ENCODE measurements at regions not wholly inside any gene's neighbourhood (a gene's known extent, or its start where the extent isn't known, plus 50 kb on each side); places are given as distances from the start of the nearest gene placed in this dataset.

GRCh38 chr4:129561886-129562671, 466.1 kb downstream of the C4orf33 start:
- no peaks in the 10 kb centered on the region for H3K36me3 ChIP-seq (ENCODE audit: insufficient read depth, low read length)
- no peak for DNase-seq (ENCODE audit: low read depth, low spot score)
- H3K9ac ChIP-seq (ENCODE audit: insufficient read length) = no peak overlapping the region
- no peak for TF ChIP-seq EZH2 (IDR thresholded peaks at IDR 0.05)
- TF ChIP-seq FOXP2 (optimal IDR thresholded peaks at IDR 0.05; ENCODE audit: control extremely low read depth, extremely low read length, insufficient read depth) = no peak
- no peak for TF ChIP-seq POLR2AphosphoS5 (IDR thresholded peaks at IDR 0.05; ENCODE audit: borderline replicate concordance, low read depth, low read length)
- H3K9me3 ChIP-seq (ENCODE audit: low read depth, low read length) = no peaks in the 10 kb centered on the region
- no peak overlapping the region for H3K4me3 ChIP-seq
- no peak overlapping the region for H3K27ac ChIP-seq

DNA sequence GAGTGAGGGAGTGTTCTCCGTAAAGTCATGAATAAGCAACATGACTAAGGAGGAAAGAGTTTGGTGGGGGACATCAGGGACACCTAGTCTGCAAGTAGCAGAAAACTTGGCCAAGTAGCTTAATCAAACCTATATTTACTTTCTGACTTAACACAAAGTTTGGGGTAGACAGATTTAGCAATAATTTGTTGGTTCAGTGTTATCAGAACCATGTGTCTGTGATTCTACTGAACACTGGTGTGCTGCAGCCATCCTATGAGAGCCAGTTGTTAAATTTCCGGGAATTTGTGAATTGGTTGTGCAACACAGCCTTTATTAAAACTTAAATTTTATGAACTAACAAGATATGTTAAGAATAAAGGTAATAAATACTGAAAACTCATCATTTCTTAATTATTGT, 469.3 kb downstream of the C4orf33 start:
- no peaks in the 10 kb centered on the region for H3K9me3 ChIP-seq (ENCODE audit: low read depth, low read length)
- H3K4me3 ChIP-seq = no peak overlapping the region
- no peak for DNase-seq (ENCODE audit: low read depth, low spot score)
- H3K9ac ChIP-seq (ENCODE audit: insufficient read length) = no peak overlapping the region
- TF ChIP-seq EZH2 (IDR thresholded peaks at IDR 0.05) = no peak
- TF ChIP-seq POLR2AphosphoS5 (IDR thresholded peaks at IDR 0.05; ENCODE audit: borderline replicate concordance, low read depth, low read length) = no peak
- no peak for TF ChIP-seq FOXP2 (optimal IDR thresholded peaks at IDR 0.05; ENCODE audit: control extremely low read depth, extremely low read length, insufficient read depth)
- H3K27ac ChIP-seq = no peak overlapping the region
- H3K36me3 ChIP-seq (ENCODE audit: insufficient read depth, low read length) = no peaks in the 10 kb centered on the region

GRCh38 chr4:129570326-129570725, 474.4 kb downstream of the C4orf33 start:
- no peak overlapping the region for H3K27ac ChIP-seq
- H3K36me3 ChIP-seq (ENCODE audit: insufficient read depth, low read length) = no peaks in the 10 kb centered on the region
- no peaks in the 10 kb centered on the region for H3K9me3 ChIP-seq (ENCODE audit: low read depth, low read length)
- TF ChIP-seq FOXP2 (optimal IDR thresholded peaks at IDR 0.05; ENCODE audit: control extremely low read depth, extremely low read length, insufficient read depth) = no peak
- TF ChIP-seq POLR2AphosphoS5 (IDR thresholded peaks at IDR 0.05; ENCODE audit: borderline replicate concordance, low read depth, low read length) = no peak
- no peak for TF ChIP-seq EZH2 (IDR thresholded peaks at IDR 0.05)
- H3K4me3 ChIP-seq = no peak overlapping the region
- no peak for DNase-seq (ENCODE audit: low read depth, low spot score)
- no peak overlapping the region for H3K9ac ChIP-seq (ENCODE audit: insufficient read length)

GRCh38 chr4:129578336-129578735, 482.4 kb downstream of the C4orf33 start:
- no peak overlapping the region for H3K9ac ChIP-seq (ENCODE audit: insufficient read length)
- no peak overlapping the region for H3K4me3 ChIP-seq
- TF ChIP-seq POLR2AphosphoS5 (IDR thresholded peaks at IDR 0.05; ENCODE audit: borderline replicate concordance, low read depth, low read length) (no peak), FOXP2 (optimal IDR thresholded peaks at IDR 0.05; ENCODE audit: control extremely low read depth, extremely low read length, insufficient read depth) (no peak), EZH2 (IDR thresholded peaks at IDR 0.05) (no peak)
- DNase-seq (ENCODE audit: low read depth, low spot score) = no peak
- no peaks in the 10 kb centered on the region for H3K9me3 ChIP-seq (ENCODE audit: low read depth, low read length)
- H3K27ac ChIP-seq = no peak overlapping the region
- no peaks in the 10 kb centered on the region for H3K36me3 ChIP-seq (ENCODE audit: insufficient read depth, low read length)

DNA sequence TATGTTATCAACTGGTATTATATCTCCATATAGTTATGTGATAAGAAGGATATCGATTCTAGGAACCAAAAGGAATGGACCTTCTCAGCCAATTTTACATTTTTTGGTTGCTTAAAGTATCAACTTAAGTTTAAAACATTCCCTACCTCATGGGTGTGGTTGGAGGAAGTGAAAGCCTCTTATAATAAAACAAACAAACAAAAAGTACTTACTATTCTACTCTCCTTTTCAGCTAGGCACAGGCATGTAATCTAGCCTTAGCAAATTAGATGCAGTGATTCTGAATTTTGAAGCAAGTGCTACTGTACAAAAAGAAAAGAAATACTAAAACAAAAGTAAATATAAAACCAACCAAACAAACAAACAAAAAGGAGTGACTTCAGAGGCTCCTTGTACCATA, 485.4 kb downstream of the C4orf33 start:
- Histone ChIP-seq H3K27ac (no peak overlapping the region), H3K9me3 (ENCODE audit: low read depth, low read length) (peaks cover 4% of the 10 kb centered on the region; the same call in 1 of the 2 replicates), H3K4me3 (no peak overlapping the region), H3K36me3 (ENCODE audit: insufficient read depth, low read length) (no peaks in the 10 kb centered on the region), H3K9ac (ENCODE audit: insufficient read length) (no peak overlapping the region)
- TF ChIP-seq POLR2AphosphoS5 (IDR thresholded peaks at IDR 0.05; ENCODE audit: borderline replicate concordance, low read depth, low read length) (no peak), FOXP2 (optimal IDR thresholded peaks at IDR 0.05; ENCODE audit: control extremely low read depth, extremely low read length, insufficient read depth) (no peak), EZH2 (IDR thresholded peaks at IDR 0.05) (no peak)
- DNase-seq (ENCODE audit: low read depth, low spot score) = no peak

GRCh38 chr4:129583868-129584267, 487.9 kb downstream of the C4orf33 start:
- Histone ChIP-seq H3K9me3 (ENCODE audit: low read depth, low read length) (peaks cover 4% of the 10 kb centered on the region; the same call in 1 of the 2 replicates), H3K9ac (ENCODE audit: insufficient read length) (peak overlapping the region; percentile 48), H3K36me3 (ENCODE audit: insufficient read depth, low read length) (no peaks in the 10 kb centered on the region), H3K4me3 (peak overlapping the region; percentile 0; the same call in 1 of the 2 replicates), H3K27ac (peak overlapping the region; percentile 89)
- no peak for TF ChIP-seq FOXP2 (optimal IDR thresholded peaks at IDR 0.05; ENCODE audit: control extremely low read depth, extremely low read length, insufficient read depth)
- no peak for TF ChIP-seq EZH2 (IDR thresholded peaks at IDR 0.05)
- no peak for TF ChIP-seq POLR2AphosphoS5 (IDR thresholded peaks at IDR 0.05; ENCODE audit: borderline replicate concordance, low read depth, low read length)
- DNase-seq (ENCODE audit: low read depth, low spot score) = peak; percentile 71

DNA sequence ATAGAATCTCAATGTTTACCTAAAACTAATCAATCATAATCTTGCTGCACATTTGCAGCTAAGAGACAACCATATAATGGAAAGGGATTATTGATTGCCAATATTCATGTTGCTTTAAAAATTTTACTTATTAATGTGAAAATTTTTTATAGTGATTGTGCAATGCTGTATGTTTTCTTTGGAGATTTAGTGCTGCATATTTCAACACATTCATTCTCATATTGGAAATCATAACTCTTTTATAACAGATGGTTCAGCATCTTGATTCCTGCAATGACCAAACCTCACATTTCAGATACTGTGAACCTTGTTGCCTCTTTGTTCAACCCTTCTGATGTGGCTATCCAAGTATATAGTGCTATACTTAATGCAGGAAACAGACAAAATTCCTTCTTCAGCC, 502.6 kb downstream of the C4orf33 start:
- Histone ChIP-seq H3K9me3 (ENCODE audit: low read depth, low read length) (peaks cover 3% of the 10 kb centered on the region; the same call in 1 of the 2 replicates), H3K27ac (no peak overlapping the region), H3K9ac (ENCODE audit: insufficient read length) (no peak overlapping the region), H3K4me3 (no peak overlapping the region), H3K36me3 (ENCODE audit: insufficient read depth, low read length) (no peaks in the 10 kb centered on the region)
- no peak for TF ChIP-seq POLR2AphosphoS5 (IDR thresholded peaks at IDR 0.05; ENCODE audit: borderline replicate concordance, low read depth, low read length)
- no peak for TF ChIP-seq EZH2 (IDR thresholded peaks at IDR 0.05)
- no peak for TF ChIP-seq FOXP2 (optimal IDR thresholded peaks at IDR 0.05; ENCODE audit: control extremely low read depth, extremely low read length, insufficient read depth)
- no peak for DNase-seq (ENCODE audit: low read depth, low spot score)

GRCh38 chr4:129600898-129601297, 504.9 kb downstream of the C4orf33 start:
- DNase-seq (ENCODE audit: low read depth, low spot score) = no peak
- H3K27ac ChIP-seq = no peak overlapping the region
- no peaks in the 10 kb centered on the region for H3K36me3 ChIP-seq (ENCODE audit: insufficient read depth, low read length)
- H3K4me3 ChIP-seq = no peak overlapping the region
- no peak for TF ChIP-seq EZH2 (IDR thresholded peaks at IDR 0.05)
- TF ChIP-seq POLR2AphosphoS5 (IDR thresholded peaks at IDR 0.05; ENCODE audit: borderline replicate concordance, low read depth, low read length) = no peak
- TF ChIP-seq FOXP2 (optimal IDR thresholded peaks at IDR 0.05; ENCODE audit: control extremely low read depth, extremely low read length, insufficient read depth) = no peak
- no peaks in the 10 kb centered on the region for H3K9me3 ChIP-seq (ENCODE audit: low read depth, low read length)
- no peak overlapping the region for H3K9ac ChIP-seq (ENCODE audit: insufficient read length)

Data from SK-N-MC (cell line).